GM12878 (cell line): ENCODE measurements at regions not wholly inside any gene's neighbourhood (a gene's known extent, or its start where the extent isn't known, plus 50 kb on each side); places are given as distances from the start of the nearest gene placed in this dataset.

ENCODE experiments used
- ATAC-seq: fragments of 200-7000 bp; cut with Tn5 transposase; 3 replicates; pipeline ENCODE4 v1.9.1; 2020; ENCODE audit warnings: mild to moderate bottlenecking, moderate library complexity
- BruUV-seq: library from RNA; stranded (reverse); fragments of 400-500 nt; replicated peaks from 2 replicates; lab custom pipeline; 2021; lab: Mats Ljungman, UMichigan
- CTCF ChIA-PET: fragments of 300-600 bp; sonication (Branson Sonifier 250); formaldehyde crosslinking; extraction: SDS; loops from one replicate; lab custom pipeline; 2021; ENCODE audit warnings: inconsistent platforms; lab: Yijun Ruan, JAX
- POLR2A ChIA-PET: fragments of 350-600 bp; formaldehyde crosslinking; extraction: SDS; loops from one replicate; lab custom pipeline; 2021; ENCODE audit warnings: inconsistent platforms; lab: Charles Lee
- RAD21 ChIA-PET: fragments of 300-600 bp; sonication (Branson Sonifier 250); formaldehyde crosslinking; loops from one replicate; lab custom pipeline; 2023; ENCODE audit warnings: antibody characterized with exemption; ENCODE audit not compliant: unreplicated experiment; lab: Charles Lee
- SMC1A ChIA-PET: fragments of 300-600 bp; sonication (Branson Sonifier 250); formaldehyde crosslinking; loops from one replicate; lab custom pipeline; 2023; ENCODE audit not compliant: unreplicated experiment, uncharacterized antibody; lab: Charles Lee
- DNase-seq: peaks from one replicate; pipeline ENCODE4 v3.0.0-alpha.2; 2011; ENCODE audit warnings: low read depth, low spot score
- FAIRE-seq: peaks from 3 replicates; lab custom pipeline; 2011; peaks lifted over from hg19 to GRCh38; lab: Jason Lieb, UNC
- H2AFZ ChIP-seq: 2 replicates; pipeline ENCODE4 v1.6.0; 2011; ENCODE audit warnings: low read depth, low read length, control low read depth; ENCODE audit not compliant: control insufficient read depth
- H3K27ac ChIP-seq: 2 replicates; pipeline ENCODE4 v1.5.1; 2011; ENCODE audit warnings: control low read depth; ENCODE audit not compliant: control insufficient read depth, insufficient read depth
- H3K27me3 ChIP-seq, 2 experiments: replicated peaks in 1 of 2; 2 replicates each; pipeline versions ENCODE4 v1.6.0 to v1.6.1; 2011; ENCODE audit warnings: low read length in 1 of 2; ENCODE audit not compliant: control insufficient read depth in 2 of 2, insufficient read depth in 2 of 2
- H3K36me3 ChIP-seq, 2 experiments: 2 replicates each; pipeline ENCODE4 v1.5.1; 2011; ENCODE audit warnings: low read length in 1 of 2; ENCODE audit not compliant: control insufficient read depth in 2 of 2, insufficient read depth in 2 of 2
- H3K4me1 ChIP-seq: 2 replicates; pipeline ENCODE4 v1.6.1; 2011; ENCODE audit warnings: mild to moderate bottlenecking, low read length, moderate library complexity, mixed read lengths; ENCODE audit not compliant: control insufficient read depth, insufficient read depth
- H3K4me2 ChIP-seq: 2 replicates; pipeline ENCODE4 v1.6.0; 2011; ENCODE audit warnings: control low read depth; ENCODE audit not compliant: control insufficient read depth, insufficient read depth
- H3K4me3 ChIP-seq: fragments of 200-600 bp; sonication (generic); 2 replicates; pipeline ENCODE4 v1.5.1; 2016
- H3K79me2 ChIP-seq: 2 replicates; pipeline ENCODE4 v1.6.0; 2011; ENCODE audit warnings: low read length; ENCODE audit not compliant: control insufficient read depth, insufficient read depth
- H3K9ac ChIP-seq: 2 replicates; pipeline ENCODE4 v1.8.0; 2011; ENCODE audit warnings: low read length, control low read depth, mixed read lengths; ENCODE audit not compliant: control insufficient read depth, insufficient read depth
- H3K9me3 ChIP-seq: replicated peaks from 3 replicates; pipeline ENCODE4 v1.5.1; 2011; ENCODE audit warnings: mild to moderate bottlenecking, low read length; ENCODE audit not compliant: control insufficient read depth, insufficient read depth
- H4K20me1 ChIP-seq: 2 replicates; pipeline ENCODE4 v1.6.0; 2011; ENCODE audit not compliant: control insufficient read depth, insufficient read depth
- BCLAF1 ChIP-seq: fragments of 450-650 bp; IDR thresholded peaks from 2 replicates; pipeline ENCODE4 v1.6.1; 2017; ENCODE audit warnings: antibody characterized with exemption, mild to moderate bottlenecking, moderate library complexity
- CHD2 ChIP-seq: IDR thresholded peaks from 2 replicates; pipeline ENCODE4 v1.6.1; 2011; ENCODE audit warnings: low read depth, low read length, improper control_type of control experiment, borderline replicate concordance
- EGR1 ChIP-seq, 2 experiments: IDR thresholded peaks; 1 replicate in 1 of 2; 2 replicates in 1 of 2; pipeline ENCODE4 v1.6.1; 2011 to 2012; ENCODE audit warnings: low read depth in 2 of 2, low read length in 2 of 2, borderline replicate concordance in 1 of 2, mild to moderate bottlenecking in 1 of 2, moderate library complexity in 1 of 2
- FOXM1 ChIP-seq: IDR thresholded peaks from 2 replicates; pipeline ENCODE4 v1.6.1; 2012; ENCODE audit warnings: low read depth, mild to moderate bottlenecking, inconsistent platforms, low read length, moderate library complexity
- HCFC1 ChIP-seq: fragments of 150-350 bp; IDR thresholded peaks from 2 replicates; pipeline ENCODE4 v1.6.1; 2014; ENCODE audit warnings: low read length
- HSF1 ChIP-seq: fragments of 150-350 bp; IDR thresholded peaks from 2 replicates; pipeline ENCODE4 v1.6.1; 2014; ENCODE audit warnings: mild to moderate bottlenecking, low read depth, low read length
- NFIC ChIP-seq: IDR thresholded peaks from 2 replicates; pipeline ENCODE4 v1.6.1; 2012; ENCODE audit warnings: low read depth, mild to moderate bottlenecking, inconsistent platforms, low read length, moderate library complexity
- NKRF ChIP-seq: fragments of 450-650 bp; conservative IDR thresholded peaks from 2 replicates; pipeline ENCODE4 v1.6.1; 2017; ENCODE audit warnings: mild to moderate bottlenecking, moderate library complexity
- POU2F2 ChIP-seq: IDR thresholded peaks from 3 replicates; pipeline ENCODE4 v1.6.1; 2011; ENCODE audit warnings: low read depth, mild to moderate bottlenecking, low read length, borderline replicate concordance
- RAD51 ChIP-seq: fragments of 450-650 bp; IDR thresholded peaks from 2 replicates; pipeline ENCODE4 v1.6.1; 2016; ENCODE audit warnings: moderate library complexity, mild to moderate bottlenecking, inconsistent platforms
- ZZZ3 ChIP-seq: IDR thresholded peaks from 2 replicates; pipeline ENCODE4 v1.6.1; 2011; ENCODE audit warnings: low read depth; ENCODE audit not compliant: control insufficient read depth, insufficient read length
- WGBS: methylation state at CpG from one replicate; pipeline ENCODE4 v1.1.6; 2016; ENCODE audit warnings: low lambda C conversion rate; ENCODE audit not compliant: insufficient replicate concordance, insufficient coverage; ENCODE audit errors: missing lambda C conversion rate; 5-methylcytosine and 5-hydroxymethylcytosine counted together
- in situ Hi-C: fragments of 300-500 bp; cut with MboI; formaldehyde crosslinking; loops from 9 replicates; pipeline ENCODE4 v1.14.3; 2018; ENCODE audit warnings: mixed read lengths
- intact Hi-C: fragments of 100-400 bp; cut with micrococcal nuclease; formaldehyde crosslinking; loops from one replicate; pipeline ENCODE4 v1.14.2; 2022; ENCODE audit not compliant: unreplicated experiment

- ChIA-PET RAD21 (no interaction called here), SMC1A (no interaction called here), POLR2A (no interaction called here), CTCF (no interaction called here)
- no peaks in the 10 kb centered on the region for H3K79me2 ChIP-seq
- in situ Hi-C loops (no loop called here), intact Hi-C loops (no loop called here)
- DNase-seq (no peak), FAIRE-seq (no peak), ATAC-seq (no peak)
- no peaks in the 10 kb centered on the region for H3K27me3 ChIP-seq
- no peaks in the 10 kb centered on the region for H3K4me1 ChIP-seq
- no peak overlapping the region for H3K4me2 ChIP-seq
- BruUV-seq = no TSS peak
- H3K9me3 ChIP-seq = no peaks in the 10 kb centered on the region
- 63% methylated on average over 8 of the region's 8 CpGs for WGBS
- H4K20me1 ChIP-seq = no peaks in the 10 kb centered on the region
- TF ChIP-seq EGR1 (IDR thresholded peaks at IDR 0.05; ENCODE audit: borderline replicate concordance in 1 of 2, low read depth in 2 of 2, low read length in 2 of 2) (no peak), CHD2 (no peak), POU2F2 (no peak), HSF1 (no peak), NKRF (no peak), NFIC (no peak), BCLAF1 (no peak), RAD51 (no peak), FOXM1 (no peak), HCFC1 (no peak), ZZZ3 (no peak)
- no peak overlapping the region for H3K9ac ChIP-seq
- no peak overlapping the region for H3K4me3 ChIP-seq
- H3K36me3 ChIP-seq = no peaks in the 10 kb centered on the region
- H3K27ac ChIP-seq = no peak overlapping the region
- H2AFZ ChIP-seq = no peak overlapping the region
Observed at GRCh38 chr20:50270034-50270395, 79.4 kb downstream of the CEBPB start.
